HepG2 (cell line): ENCODE measurements at regions not wholly inside any gene's neighbourhood (a gene's known extent, or its start where the extent isn't known, plus 50 kb on each side); places are given as distances from the start of the nearest gene placed in this dataset.
A peak's percentile ranks its signal among the peaks of the same experiment; 100 is the strongest.

ENCODE experiments used
- ATAC-seq: fragments of 200-7000 bp; cut with Tn5 transposase; 3 replicates; pipeline ENCODE4 v1.9.1; 2020; ENCODE audit warnings: mild to moderate bottlenecking, moderate library complexity
- BruUV-seq: library from RNA; stranded (reverse); fragments of 400-500 nt; replicated peaks from 2 replicates; lab custom pipeline; 2021; lab: Mats Ljungman, UMichigan
- CTCF ChIA-PET: fragments of 300-600 bp; formaldehyde crosslinking; extraction: SDS; loops from one replicate; lab custom pipeline; 2021; ENCODE audit warnings: low total read pairs, inconsistent platforms, low intra/inter-chr PET ratio; lab: Yijun Ruan, JAX
- POLR2A ChIA-PET: fragments of 350-600 bp; sonication (Branson Sonifier 250); formaldehyde crosslinking; loops from one replicate; lab custom pipeline; 2020; ENCODE audit warnings: antibody characterized with exemption, inconsistent platforms; lab: Yijun Ruan, JAX
- DNase-seq: peaks from one replicate; pipeline ENCODE4 v3.0.0-alpha.2; 2015; ENCODE audit warnings: low spot score
- FAIRE-seq: peaks from 3 replicates; lab custom pipeline; 2011; peaks lifted over from hg19 to GRCh38; lab: Jason Lieb, UNC
- H2AFZ ChIP-seq: one replicate; pipeline ENCODE4 v1.6.1; 2011; ENCODE audit warnings: low read length, inconsistent platforms
- H3K27ac ChIP-seq: fragments of 300-600 bp; 3 replicates; pipeline ENCODE4 v1.8.0; 2011; ENCODE audit warnings: mixed run types, mild to moderate bottlenecking, mixed read lengths, low read length, inconsistent platforms; ENCODE audit not compliant: insufficient read depth; ENCODE audit errors: extremely low read length
- H3K27me3 ChIP-seq, 2 experiments: fragments of 200-600 bp in 1 of 2; 2 replicates in 1 of 2; 3 replicates in 1 of 2; pipeline versions ENCODE4 v1.6.0 to v1.8.0; 2011; ENCODE audit warnings: low read length in 2 of 2, mild to moderate bottlenecking in 2 of 2, moderate library complexity in 2 of 2, inconsistent platforms in 1 of 2; ENCODE audit not compliant: insufficient read depth in 2 of 2, control insufficient read depth in 1 of 2
- H3K36me3 ChIP-seq, 2 experiments: fragments of 200-600 bp in 1 of 2; replicated peaks in 1 of 2; 2 replicates in 1 of 2; 3 replicates in 1 of 2; pipeline versions ENCODE4 v1.5.1 to v1.8.0; 2011; ENCODE audit warnings: low read length in 2 of 2, inconsistent platforms in 1 of 2; ENCODE audit not compliant: insufficient read depth in 2 of 2, control insufficient read depth in 1 of 2
- H3K4me1 ChIP-seq: 2 replicates; pipeline ENCODE4 v1.5.1; 2012; ENCODE audit warnings: low read length, inconsistent platforms; ENCODE audit not compliant: insufficient read depth
- H3K4me2 ChIP-seq: 2 replicates; pipeline ENCODE4 v1.6.0; 2011; ENCODE audit warnings: low read depth, low read length, inconsistent platforms
- H3K4me3 ChIP-seq, 3 experiments: fragments of 200-600 bp in 1 of 3; sonication (generic), shearing (Covaris generic) in 1 of 3; replicated peaks in 1 of 3; 2 replicates each; pipeline ENCODE4 v1.5.1; 2011 to 2016; ENCODE audit warnings: low read length in 3 of 3, inconsistent platforms in 2 of 3, low read depth in 2 of 3, mild to moderate bottlenecking in 2 of 3, control low read depth in 1 of 3, mixed read lengths in 1 of 3; ENCODE audit not compliant: insufficient read depth in 1 of 3
- H3K79me2 ChIP-seq: one replicate; pipeline ENCODE4 v1.6.1; 2011; ENCODE audit warnings: low read length, inconsistent platforms; ENCODE audit not compliant: insufficient read depth
- H3K9ac ChIP-seq: 2 replicates; pipeline ENCODE4 v1.6.0; 2011; ENCODE audit warnings: mild to moderate bottlenecking, low read depth, low read length, inconsistent platforms; ENCODE audit not compliant: insufficient read depth
- H3K9me3 ChIP-seq: 2 replicates; pipeline ENCODE4 v1.5.1; 2012; ENCODE audit warnings: mild to moderate bottlenecking, low read length
- H4K20me1 ChIP-seq: 2 replicates; pipeline ENCODE4 v1.6.0; 2011; ENCODE audit warnings: inconsistent platforms, mild to moderate bottlenecking, low read length, moderate library complexity; ENCODE audit not compliant: insufficient read depth
- ARNTL ChIP-seq: sonication (generic); formaldehyde crosslinking; IDR thresholded peaks from 2 replicates; pipeline ENCODE4 v1.4.0; 2020; ENCODE audit warnings: mild to moderate bottlenecking, missing genetic modification reagents
- BRCA1 ChIP-seq: sonication (generic); formaldehyde crosslinking; IDR thresholded peaks from 2 replicates; pipeline ENCODE4 v1.4.0; 2020; ENCODE audit warnings: missing genetic modification reagents
- DMAP1 ChIP-seq: IDR thresholded peaks from 2 replicates; pipeline ENCODE4 v1.6.1; 2016
- HIC2 ChIP-seq: sonication (generic); formaldehyde crosslinking; IDR thresholded peaks from 2 replicates; pipeline ENCODE4 v1.9.0; 2022; ENCODE audit warnings: low read depth, missing genetic modification reagents
- KLF13 ChIP-seq: sonication (generic); formaldehyde crosslinking; IDR thresholded peaks from 2 replicates; pipeline ENCODE4 v1.4.0; 2020; ENCODE audit warnings: mild to moderate bottlenecking, missing genetic modification reagents
- KLF6 ChIP-seq: IDR thresholded peaks from 2 replicates; pipeline ENCODE4 v1.8.0; 2016; ENCODE audit warnings: missing biosample characterization, missing genetic modification reagents
- LCORL ChIP-seq, 2 experiments: fragments of 450-650 bp in 1 of 2; sonication (generic) in 1 of 2; formaldehyde crosslinking in 1 of 2; IDR thresholded peaks; 2 replicates each; pipeline versions ENCODE4 v1.5.0 to v1.6.1; 2017 to 2020; ENCODE audit warnings: antibody characterized with exemption in 1 of 2, missing genetic modification reagents in 1 of 2
- PRDM4 ChIP-seq: sonication (generic); formaldehyde crosslinking; IDR thresholded peaks from 2 replicates; pipeline ENCODE4 v1.9.0; 2021; ENCODE audit warnings: missing genetic modification reagents, borderline replicate concordance
- SMAD3 ChIP-seq: sonication (generic); formaldehyde crosslinking; IDR thresholded peaks from 2 replicates; pipeline ENCODE4 v1.4.0; 2020; ENCODE audit warnings: missing genetic modification reagents
- TBX2 ChIP-seq: sonication (generic); formaldehyde crosslinking; IDR thresholded peaks from 2 replicates; pipeline ENCODE4 v1.5.0; 2020; ENCODE audit warnings: missing genetic modification reagents, mild to moderate bottlenecking, borderline replicate concordance
- YY1 ChIP-seq: IDR thresholded peaks from 2 replicates; pipeline ENCODE4 v1.6.1; 2011; ENCODE audit warnings: low read length, low read depth, moderate library complexity, mild to moderate bottlenecking; ENCODE audit not compliant: insufficient read depth, insufficient replicate concordance
- ZKSCAN8 ChIP-seq: IDR thresholded peaks from 2 replicates; pipeline ENCODE4 v1.6.1; 2016; ENCODE audit warnings: borderline replicate concordance, missing genetic modification reagents, missing compliant biosample characterization
- ZNF549 ChIP-seq: sonication (generic); formaldehyde crosslinking; IDR thresholded peaks from 2 replicates; pipeline ENCODE4 v1.5.0; 2020; ENCODE audit warnings: missing genetic modification reagents
- ZNF782 ChIP-seq: sonication (generic); formaldehyde crosslinking; IDR thresholded peaks from 2 replicates; pipeline ENCODE4 v1.4.0; 2020; ENCODE audit warnings: missing genetic modification reagents, mild to moderate bottlenecking, borderline replicate concordance
- WGBS: methylation state at CpG from one replicate; pipeline ENCODE4 v1.1.6; 2017; ENCODE audit warnings: low lambda C conversion rate; 5-methylcytosine and 5-hydroxymethylcytosine counted together
- in situ Hi-C: cut with HindIII; loops from 2 replicates; pipeline ENCODE4 v1.10.0; 2017; ENCODE audit warnings: low pct_unique_long_range_greater_than_20kb; ENCODE audit not compliant: extremely low pct_ligation_motif_present
- intact Hi-C: fragments of 100-400 bp; cut with micrococcal nuclease; formaldehyde crosslinking; loops from one replicate; pipeline ENCODE4 v1.10.0; 2022; ENCODE audit not compliant: unreplicated experiment

- TF ChIP-seq KLF13 (CRISPR knock-in tag) = no peak
- TF ChIP-seq KLF6 (CRISPR knock-in tag) = no peak
- no peak for ATAC-seq
- POLR2A ChIA-PET = no interaction called here
- DNase-seq = no peak
- in situ Hi-C loops = no loop called here
- H3K27me3 ChIP-seq = no peaks in the 10 kb centered on the region
- H3K4me2 ChIP-seq = no peak overlapping the region
- no peaks in the 10 kb centered on the region for H4K20me1 ChIP-seq
- intact Hi-C loops = no loop called here
- H3K79me2 ChIP-seq = no peaks in the 10 kb centered on the region
- H3K36me3 ChIP-seq = no peaks in the 10 kb centered on the region
- H3K9ac ChIP-seq = no peak overlapping the region
- H2AFZ ChIP-seq = no peak overlapping the region
- 0% methylated on average over 3 of the region's 9 CpGs for WGBS
- no TSS peak for BruUV-seq
- H3K27ac ChIP-seq = no peak overlapping the region
- 0 out of 2 replicates have a peak, but pooled peaks cover 5% of the 10 kb centered on the region for H3K9me3 ChIP-seq
- H3K4me3 ChIP-seq = no peak overlapping the region
- no peaks in the 10 kb centered on the region for H3K4me1 ChIP-seq
- FAIRE-seq = no peak
- CTCF ChIA-PET = no interaction called here
Observed at GRCh38 chr4:163948920-163949455, 454.5 kb downstream of the TMA16 start.

- in situ Hi-C loops = no loop called here
- no peak for TF ChIP-seq ZKSCAN8
- TF ChIP-seq TBX2 (CRISPR knock-in tag) = no peak
- no peak for TF ChIP-seq HIC2 (CRISPR knock-in tag)
- TF ChIP-seq YY1 = no peak
- no peak for TF ChIP-seq ZNF549 (CRISPR knock-in tag)
- TF ChIP-seq BRCA1 (CRISPR knock-in tag) = no peak
- no peak for TF ChIP-seq DMAP1
- TF ChIP-seq ZNF782 = no peak
- no peak for TF ChIP-seq PRDM4 (CRISPR knock-in tag)
- TF ChIP-seq ARNTL (CRISPR knock-in tag) = no peak
- no peak for TF ChIP-seq SMAD3 (CRISPR knock-in tag)
- TF ChIP-seq LCORL (IDR thresholded peaks at IDR 0.05) = no peak
- TF ChIP-seq LCORL (CRISPR knock-in tag; IDR thresholded peaks at IDR 0.05) = no peak
- Histone ChIP-seq H3K4me3 (no peak overlapping the region), H3K79me2 (no peaks in the 10 kb centered on the region), H3K4me1 (no peaks in the 10 kb centered on the region), H3K27ac (no peak overlapping the region), H2AFZ (no peak overlapping the region), H3K27me3 (no peaks in the 10 kb centered on the region), H3K36me3 (no peaks in the 10 kb centered on the region), H4K20me1 (no peaks in the 10 kb centered on the region), H3K9me3 (0 out of 2 replicates have a peak, but pooled peaks cover 5% of the 10 kb centered on the region), H3K9ac (no peak overlapping the region), H3K4me2 (no peak overlapping the region)
- no peak for FAIRE-seq
- DNase-seq = no peak
- ATAC-seq = peak; percentile 52
- ChIA-PET POLR2A (no interaction called here), CTCF (no interaction called here)
- intact Hi-C loops = no loop called here
- BruUV-seq = no TSS peak
- no CpG with 5 or more reads among the region's 11 CpGs for WGBS
Observed at GRCh38 chr4:163949976-163950601, 455.6 kb downstream of the TMA16 start.
